ENCODE measurements at regions not wholly inside any gene's neighbourhood (a gene's known extent, or its start where the extent isn't known, plus 50 kb on each side); places are given as distances from the start of the nearest gene placed in this dataset.

- Histone ChIP-seq H3K79me2 (ENCODE audit: control insufficient read depth, insufficient read depth, low read length) (no peaks in the 10 kb centered on the region), H3K9me1 (ENCODE audit: control insufficient read depth, extremely low read depth, insufficient read depth, low read length) (no peaks in the 10 kb centered on the region), H3K4me2 (ENCODE audit: control insufficient read depth, extremely low read depth, insufficient read depth, low read depth, low read length) (no peak overlapping the region), H3K27ac (ENCODE audit: control insufficient read depth, insufficient read depth, low read length) (no peak overlapping the region), H3K9ac (ENCODE audit: control insufficient read depth, extremely low read depth, insufficient read depth, low read length) (no peak overlapping the region), H3K36me3 (ENCODE audit: control insufficient read depth in 2 of 2, extremely low read depth in 1 of 2, insufficient read depth in 2 of 2, low read length in 2 of 2) (no peaks in the 10 kb centered on the region), H4K20me1 (ENCODE audit: control insufficient read depth, extremely low read depth, insufficient read depth, low read length) (no peaks in the 10 kb centered on the region), H3K27me3 (ENCODE audit: control insufficient read depth, extremely low read depth, insufficient read depth, low read length) (no peaks in the 10 kb centered on the region), H3K9me3 (ENCODE audit: control insufficient read depth, low read depth, low read length) (no peaks in the 10 kb centered on the region), H2AFZ (ENCODE audit: control insufficient read depth, low read length) (no peak overlapping the region), H3K4me3 (ENCODE audit: control insufficient read depth in 2 of 3, extremely low read depth in 1 of 3, insufficient read depth in 2 of 3, low read depth in 1 of 3, low read length in 3 of 3) (no peak overlapping the region), H3K4me1 (ENCODE audit: control insufficient read depth, extremely low read depth, insufficient read depth, low read length) (no peaks in the 10 kb centered on the region)
- TF ChIP-seq CTCF (optimal IDR thresholded peaks at IDR 0.05 in 1 of 3, IDR thresholded peaks at IDR 0.05 in 1 of 3, conservative IDR thresholded peaks at IDR 0.05 in 1 of 3; ENCODE audit: extremely low read depth in 1 of 3, insufficient read depth in 2 of 3, low read length in 3 of 3), result no peak
- no peak for TF ChIP-seq EZH2 (IDR thresholded peaks at IDR 0.05; ENCODE audit: low read length)
- dilution Hi-C loops (cut with MboI; ENCODE audit: extremely low pct_ligation_motif_present, low sequenced_read_pairs), result no loop called here
- DNase-seq (ENCODE audit: low read depth, low spot score) (no peak), FAIRE-seq (peak; percentile 17)
Observed at GRCh38 chr3:78186404-78186803, 1146.5 kb downstream of the ROBO2 start.

GRCh38 chr3:78201091-78201490 lies 1161.2 kb downstream of the ROBO2 start:
- Histone ChIP-seq H3K9me1 (ENCODE audit: control insufficient read depth, extremely low read depth, insufficient read depth, low read length) (no peaks in the 10 kb centered on the region), H3K4me1 (ENCODE audit: control insufficient read depth, extremely low read depth, insufficient read depth, low read length) (no peaks in the 10 kb centered on the region), H3K4me3 (ENCODE audit: control insufficient read depth in 2 of 3, extremely low read depth in 1 of 3, insufficient read depth in 2 of 3, low read depth in 1 of 3, low read length in 3 of 3) (no peak overlapping the region), H3K27me3 (ENCODE audit: control insufficient read depth, extremely low read depth, insufficient read depth, low read length) (no peaks in the 10 kb centered on the region), H3K36me3 (ENCODE audit: control insufficient read depth in 2 of 2, extremely low read depth in 1 of 2, insufficient read depth in 2 of 2, low read length in 2 of 2) (no peaks in the 10 kb centered on the region), H3K79me2 (ENCODE audit: control insufficient read depth, insufficient read depth, low read length) (no peaks in the 10 kb centered on the region), H4K20me1 (ENCODE audit: control insufficient read depth, extremely low read depth, insufficient read depth, low read length) (no peaks in the 10 kb centered on the region), H2AFZ (ENCODE audit: control insufficient read depth, low read length) (no peak overlapping the region), H3K4me2 (ENCODE audit: control insufficient read depth, extremely low read depth, insufficient read depth, low read depth, low read length) (no peak overlapping the region), H3K9me3 (ENCODE audit: control insufficient read depth, low read depth, low read length) (no peaks in the 10 kb centered on the region), H3K9ac (ENCODE audit: control insufficient read depth, extremely low read depth, insufficient read depth, low read length) (no peak overlapping the region), H3K27ac (ENCODE audit: control insufficient read depth, insufficient read depth, low read length) (no peak overlapping the region)
- DNase-seq (ENCODE audit: low read depth, low spot score) (no peak), FAIRE-seq (no peak)
- dilution Hi-C loops (cut with MboI; ENCODE audit: extremely low pct_ligation_motif_present, low sequenced_read_pairs), result no loop called here
- TF ChIP-seq CTCF (optimal IDR thresholded peaks at IDR 0.05 in 1 of 3, IDR thresholded peaks at IDR 0.05 in 1 of 3, conservative IDR thresholded peaks at IDR 0.05 in 1 of 3; ENCODE audit: extremely low read depth in 1 of 3, insufficient read depth in 2 of 3, low read length in 3 of 3) (no peak), EZH2 (IDR thresholded peaks at IDR 0.05; ENCODE audit: low read length) (no peak)

Measured in keratinocyte (primary cell).